IMR-90 (cell line): ENCODE measurements at regions not wholly inside any gene's neighbourhood (a gene's known extent, or its start where the extent isn't known, plus 50 kb on each side); places are given as distances from the start of the nearest gene placed in this dataset.
A peak's percentile ranks its signal among the peaks of the same experiment; 100 is the strongest.

Experiments
- ATAC-seq: fragments of 200-7000 bp; cut with Tn5 transposase; 2 replicates; pipeline ENCODE4 v1.9.1; 2020; ENCODE audit warnings: low read depth, mild to moderate bottlenecking, moderate library complexity
- BruUV-seq: library from RNA; stranded (reverse); fragments of 400-500 nt; replicated peaks from 2 replicates; lab custom pipeline; 2021; lab: Mats Ljungman, UMichigan
- CTCF ChIA-PET: fragments of 300-600 bp; formaldehyde crosslinking; extraction: SDS; loops from one replicate; lab custom pipeline; 2021; ENCODE audit warnings: antibody characterized with exemption; lab: Yijun Ruan, JAX
- POLR2A ChIA-PET: fragments of 300-600 bp; sonication (Branson Sonifier 250); formaldehyde crosslinking; loops from one replicate; lab custom pipeline; 2022; ENCODE audit warnings: antibody characterized with exemption; ENCODE audit not compliant: unreplicated experiment; lab: Charles Lee
- DNase-seq: peaks from one replicate; pipeline ENCODE4 v3.0.0; 2013
- H2AFZ ChIP-seq: replicated peaks from 2 replicates; pipeline ENCODE3; 2013; ENCODE audit warnings: low read length, mild to moderate bottlenecking; ENCODE audit not compliant: poor library complexity
- H2AK5ac ChIP-seq: 2 replicates; pipeline ENCODE4 v1.6.1; 2013; ENCODE audit warnings: low read depth, low read length, inconsistent platforms
- H2AK9ac ChIP-seq: replicated peaks from 2 replicates; pipeline ENCODE3; 2013; ENCODE audit warnings: mild to moderate bottlenecking, low read depth, low read length, moderate library complexity; ENCODE audit not compliant: poor library complexity
- H2BK120ac ChIP-seq: 2 replicates; pipeline ENCODE4 v1.6.1; 2013; ENCODE audit warnings: low read depth, low read length, inconsistent platforms
- H2BK15ac ChIP-seq: 3 replicates; pipeline ENCODE4 v1.6.1; 2013; ENCODE audit warnings: low read depth, low read length, inconsistent platforms
- H2BK20ac ChIP-seq: 2 replicates; pipeline ENCODE4 v1.6.1; 2013; ENCODE audit warnings: low read depth, mild to moderate bottlenecking, inconsistent platforms, low read length, moderate library complexity
- H2BK5ac ChIP-seq: 2 replicates; pipeline ENCODE4 v1.6.1; 2013; ENCODE audit warnings: mild to moderate bottlenecking, low read depth, low read length, inconsistent platforms; ENCODE audit not compliant: poor library complexity, severe bottlenecking
- H3K14ac ChIP-seq: replicated peaks from 2 replicates; pipeline ENCODE4 v1.6.1; 2013; ENCODE audit warnings: low read depth, low read length, inconsistent platforms
- H3K18ac ChIP-seq: 2 replicates; pipeline ENCODE4 v1.6.1; 2013; ENCODE audit warnings: low read depth, low read length, control low read depth
- H3K23ac ChIP-seq: 2 replicates; pipeline ENCODE4 v1.6.1; 2013; ENCODE audit warnings: low read depth, low read length, inconsistent platforms
- H3K27ac ChIP-seq: 2 replicates; pipeline ENCODE4 v1.5.1; 2013; ENCODE audit warnings: mild to moderate bottlenecking, control low read depth, low read length; ENCODE audit not compliant: insufficient read depth
- H3K27me3 ChIP-seq: 2 replicates; pipeline ENCODE4 v1.6.1; 2013; ENCODE audit warnings: low read length; ENCODE audit not compliant: control insufficient read depth, insufficient read depth
- H3K36me3 ChIP-seq: 2 replicates; pipeline ENCODE4 v1.6.1; 2013; ENCODE audit warnings: low read length, mixed read lengths; ENCODE audit not compliant: control insufficient read depth, insufficient read depth
- H3K4ac ChIP-seq: 2 replicates; pipeline ENCODE4 v1.6.1; 2013; ENCODE audit warnings: low read depth, low read length, inconsistent platforms
- H3K4me1 ChIP-seq: 2 replicates; pipeline ENCODE4 v1.6.1; 2013; ENCODE audit warnings: low read length, mixed read lengths; ENCODE audit not compliant: control insufficient read depth, insufficient read depth
- H3K4me2 ChIP-seq: 2 replicates; pipeline ENCODE4 v1.6.1; 2013; ENCODE audit warnings: low read depth, mild to moderate bottlenecking, control low read depth, low read length, moderate library complexity
- H3K4me3 ChIP-seq: 2 replicates; pipeline ENCODE4 v1.5.1; 2013; ENCODE audit warnings: low read depth, mild to moderate bottlenecking, control low read depth, low read length, moderate library complexity; ENCODE audit not compliant: insufficient read depth
- H3K56ac ChIP-seq: 2 replicates; pipeline ENCODE4 v1.6.1; 2013; ENCODE audit warnings: low read length, inconsistent platforms; ENCODE audit not compliant: insufficient read depth; ENCODE audit errors: extremely low read depth
- H3K79me1 ChIP-seq, 2 experiments: 2 replicates each; pipeline ENCODE4 v1.6.1; 2013; ENCODE audit warnings: low read length in 2 of 2, inconsistent platforms in 1 of 2, low read depth in 1 of 2
- H3K9ac ChIP-seq: 2 replicates; pipeline ENCODE4 v1.6.1; 2013; ENCODE audit warnings: low read depth, low read length, control low read depth
- H3K9me1 ChIP-seq: 2 replicates; pipeline ENCODE4 v1.6.1; 2013; ENCODE audit warnings: low read length, inconsistent platforms; ENCODE audit not compliant: insufficient read depth
- H3K9me3 ChIP-seq: 2 replicates; pipeline ENCODE4 v1.6.1; 2013; ENCODE audit warnings: low read length; ENCODE audit not compliant: control insufficient read depth, insufficient read depth
- H4K20me1 ChIP-seq: 2 replicates; pipeline ENCODE4 v1.6.1; 2013; ENCODE audit warnings: low read length, inconsistent platforms; ENCODE audit not compliant: insufficient read depth
- H4K5ac ChIP-seq: 2 replicates; pipeline ENCODE4 v1.6.1; 2013; ENCODE audit warnings: mild to moderate bottlenecking, low read depth, low read length, control low read depth
- H4K8ac ChIP-seq, 2 experiments: 2 replicates each; pipeline ENCODE4 v1.6.1; 2013; ENCODE audit warnings: low read depth in 2 of 2, low read length in 2 of 2, control low read depth in 1 of 2, inconsistent platforms in 1 of 2
- H4K91ac ChIP-seq: 2 replicates; pipeline ENCODE4 v1.6.1; 2013; ENCODE audit warnings: low read depth, low read length, inconsistent platforms; ENCODE audit not compliant: insufficient read depth
- BHLHE40 ChIP-seq: fragments of 150-350 bp; IDR thresholded peaks from 2 replicates; pipeline ENCODE4 v1.6.1; 2016; ENCODE audit warnings: mild to moderate bottlenecking, low read depth, low read length
- CHD1 ChIP-seq: IDR thresholded peaks from 2 replicates; pipeline ENCODE4 v1.6.1; 2012; ENCODE audit warnings: low read depth, low read length, improper control_type of control experiment
- FOS ChIP-seq: fragments of 150-350 bp; IDR thresholded peaks from 2 replicates; pipeline ENCODE4 v1.6.1; 2016; ENCODE audit warnings: low read depth, low read length
- MAFK ChIP-seq: IDR thresholded peaks from 2 replicates; pipeline ENCODE4 v1.6.1; 2012; ENCODE audit warnings: low read depth, low read length, improper control_type of control experiment
- MXI1 ChIP-seq: IDR thresholded peaks from 2 replicates; pipeline ENCODE4 v1.6.1; 2012; ENCODE audit warnings: low read depth, mild to moderate bottlenecking, low read length, moderate library complexity, borderline replicate concordance
- NFE2L2 ChIP-seq: fragments of 150-350 bp; IDR thresholded peaks from 2 replicates; pipeline ENCODE4 v1.6.1; 2016; ENCODE audit warnings: low read depth, mild to moderate bottlenecking, low read length
- RCOR1 ChIP-seq: IDR thresholded peaks from 2 replicates; pipeline ENCODE4 v1.6.1; 2012; ENCODE audit warnings: mild to moderate bottlenecking, low read length, improper control_type of control experiment; ENCODE audit not compliant: insufficient replicate concordance
- RFX5 ChIP-seq: IDR thresholded peaks from 2 replicates; pipeline ENCODE4 v1.8.0; 2012; ENCODE audit warnings: low read depth, mild to moderate bottlenecking, low read length, moderate library complexity
- SMC3 ChIP-seq: fragments of 150-350 bp; IDR thresholded peaks from 2 replicates; pipeline ENCODE4 v1.6.1; 2016; ENCODE audit warnings: low read depth, mild to moderate bottlenecking, antibody characterized with exemption, low read length, moderate library complexity
- USF2 ChIP-seq: fragments of 150-350 bp; IDR thresholded peaks from 2 replicates; pipeline ENCODE4 v1.6.1; 2017; ENCODE audit warnings: mild to moderate bottlenecking, antibody characterized with exemption, low read length, low read depth
- WGBS, 2 experiments: methylation state at CpG; one replicate each; pipeline versions ENCODE4 v1.1.5 to v1.1.7; 2013; ENCODE audit warnings: missing lambda C conversion rate in 2 of 2; ENCODE audit not compliant: insufficient read length in 1 of 2; ENCODE audit errors: extremely low coverage in 2 of 2; 5-methylcytosine and 5-hydroxymethylcytosine counted together
- dilution Hi-C: fragments of 300-500 bp; cut with HindIII; formaldehyde crosslinking; loops from one replicate; pipeline ENCODE4 v1.14.3; 2018; ENCODE audit warnings: low sequenced_read_pairs; ENCODE audit not compliant: unreplicated experiment
- in situ Hi-C: fragments of 300-500 bp; cut with MboI; formaldehyde crosslinking; loops from 3 replicates; pipeline ENCODE4 v1.14.3; 2019; ENCODE audit warnings: low sequenced_read_pairs, inconsistent platforms, mixed read lengths
- intact Hi-C: fragments of 100-400 bp; cut with micrococcal nuclease; formaldehyde crosslinking; loops from 2 replicates; pipeline ENCODE4 v1.10.0; 2022

- no peak overlapping the region for H2BK5ac ChIP-seq
- no peak overlapping the region for H2BK15ac ChIP-seq
- H3K79me1 ChIP-seq: no peaks in the 10 kb centered on the region
- H3K9me1 ChIP-seq: peaks cover 2% of the 10 kb centered on the region; the same call in 1 of the 2 replicates
- no peak overlapping the region for H3K56ac ChIP-seq
- peak overlapping the region in 1 of 2 experiments; percentile 64; a peak in 2 of 4 replicates for H4K8ac ChIP-seq
- H4K20me1 ChIP-seq: no peaks in the 10 kb centered on the region
- DNase-seq: no peak
- intact Hi-C loops (no loop called here), in situ Hi-C loops (no loop called here), dilution Hi-C loops (no loop called here)
- no peaks in the 10 kb centered on the region for H3K9me3 ChIP-seq
- ChIA-PET POLR2A (no interaction called here), CTCF (no interaction called here)
- H2AK5ac ChIP-seq: no peak overlapping the region
- no peaks in the 10 kb centered on the region for H3K27me3 ChIP-seq
- no peak for ATAC-seq
- no peak overlapping the region for H4K91ac ChIP-seq
- peak overlapping the region; percentile 22; the same call in 1 of the 2 replicates for H4K5ac ChIP-seq
- no peak overlapping the region for H3K9ac ChIP-seq
- no peak overlapping the region for H3K4ac ChIP-seq
- no peak overlapping the region for H3K14ac ChIP-seq
- no peak for TF ChIP-seq MXI1
- no peak for TF ChIP-seq RCOR1
- TF ChIP-seq MAFK: no peak
- TF ChIP-seq RFX5: no peak
- no peak for TF ChIP-seq FOS
- no peak for TF ChIP-seq USF2
- TF ChIP-seq SMC3: no peak
- no peak for TF ChIP-seq CHD1
- no peak for TF ChIP-seq NFE2L2
- TF ChIP-seq BHLHE40: no peak
- H3K36me3 ChIP-seq: no peaks in the 10 kb centered on the region
- WGBS, 2 experiments: no CpG with 5 or more reads among the region's 5 CpGs
- no peak overlapping the region for H3K4me3 ChIP-seq
- peak overlapping the region; percentile 62 for H2BK120ac ChIP-seq
- no peak overlapping the region for H3K23ac ChIP-seq
- BruUV-seq: no TSS peak
- peak overlapping the region; percentile 24; the same call in 1 of the 2 replicates for H3K18ac ChIP-seq
- no peak overlapping the region for H2AK9ac ChIP-seq
- peak overlapping the region; percentile 91 for H2BK20ac ChIP-seq
- no peak overlapping the region for H2AFZ ChIP-seq
- peaks cover 4% of the 10 kb centered on the region; the same call in 1 of the 2 replicates for H3K4me1 ChIP-seq
- peak overlapping the region; percentile 13; the same call in 1 of the 2 replicates for H3K4me2 ChIP-seq
- H3K27ac ChIP-seq: no peak overlapping the region
Measured at GRCh38 chr5:117793963-117794362, 1194.4 kb downstream of the DTWD2 start.
